KMS-11 (cell line): ENCODE measurements at regions not wholly inside any gene's neighbourhood (a gene's known extent, or its start where the extent isn't known, plus 50 kb on each side); places are given as distances from the start of the nearest gene placed in this dataset.

Experiments
- H2AFZ ChIP-seq: fragments of 200-600 bp; sonication (generic); 2 replicates; pipeline ENCODE4 v1.6.1; 2016; ENCODE audit warnings: antibody characterized with exemption, mixed run types, low read depth
- H3K27ac ChIP-seq: fragments of 200-600 bp; sonication (generic); 2 replicates; pipeline ENCODE4 v1.6.1; 2016; ENCODE audit warnings: mild to moderate bottlenecking, mixed run types
- H3K27me3 ChIP-seq: fragments of 200-600 bp; sonication (generic); 2 replicates; pipeline ENCODE4 v1.6.1; 2017; ENCODE audit warnings: mild to moderate bottlenecking, low read depth, mixed run types, moderate library complexity; ENCODE audit not compliant: insufficient read depth
- H3K36me3 ChIP-seq: fragments of 200-600 bp; sonication (generic); 2 replicates; pipeline ENCODE4 v1.6.1; 2017; ENCODE audit warnings: mild to moderate bottlenecking, mixed run types; ENCODE audit not compliant: insufficient read depth
- H3K4me1 ChIP-seq: fragments of 200-600 bp; sonication (generic); 2 replicates; pipeline ENCODE4 v1.6.1; 2016; ENCODE audit warnings: mild to moderate bottlenecking, low read depth, mixed run types; ENCODE audit not compliant: poor library complexity, severe bottlenecking
- H3K4me2 ChIP-seq: fragments of 200-600 bp; sonication (generic); 2 replicates; pipeline ENCODE4 v1.7.0; 2016; ENCODE audit warnings: mild to moderate bottlenecking, mixed run types
- H3K4me3 ChIP-seq: fragments of 200-600 bp; sonication (generic); IDR thresholded peaks from 2 replicates; pipeline ENCODE4 v1.6.1; 2017; ENCODE audit warnings: low read depth, low read length, mixed read lengths; ENCODE audit not compliant: insufficient read depth
- H3K79me2 ChIP-seq: fragments of 200-600 bp; sonication (generic); 2 replicates; pipeline ENCODE4 v1.6.1; 2016; ENCODE audit warnings: low read depth, mixed run types; ENCODE audit not compliant: insufficient read depth
- H3K9ac ChIP-seq: fragments of 200-600 bp; sonication (generic); 2 replicates; pipeline ENCODE4 v1.6.1; 2016; ENCODE audit warnings: mild to moderate bottlenecking, mixed run types
- H4K20me1 ChIP-seq: fragments of 200-600 bp; sonication (generic); 2 replicates; pipeline ENCODE4 v1.6.1; 2016; ENCODE audit warnings: mild to moderate bottlenecking, mixed run types; ENCODE audit not compliant: insufficient read depth
- CTCF ChIP-seq: fragments of 200-600 bp; sonication (generic); conservative IDR thresholded peaks from 2 replicates; pipeline ENCODE4 v1.6.1; 2017; ENCODE audit warnings: low read depth, mild to moderate bottlenecking, antibody characterized with exemption, low read length, moderate library complexity, mixed read lengths

GRCh38 chrX:13404364-13404763, 84.5 kb upstream of the ATXN3L start:
- Histone ChIP-seq H4K20me1 (no peaks in the 10 kb centered on the region), H3K27ac (no peak overlapping the region), H3K79me2 (no peaks in the 10 kb centered on the region), H2AFZ (no peak overlapping the region), H3K36me3 (no peaks in the 10 kb centered on the region), H3K27me3 (no peaks in the 10 kb centered on the region), H3K4me1 (no peaks in the 10 kb centered on the region), H3K9ac (no peak overlapping the region), H3K4me3 (no peak overlapping the region), H3K4me2 (no peak overlapping the region)
- no peak for TF ChIP-seq CTCF

GRCh38 chrX:13401724-13402123, 81.9 kb upstream of the ATXN3L start:
- Histone ChIP-seq H3K4me2 (no peak overlapping the region), H3K36me3 (no peaks in the 10 kb centered on the region), H4K20me1 (no peaks in the 10 kb centered on the region), H3K27ac (no peak overlapping the region), H3K4me1 (no peaks in the 10 kb centered on the region), H3K79me2 (no peaks in the 10 kb centered on the region), H3K4me3 (no peak overlapping the region), H3K27me3 (no peaks in the 10 kb centered on the region), H3K9ac (no peak overlapping the region), H2AFZ (no peak overlapping the region)
- no peak for TF ChIP-seq CTCF

GRCh38 chrX:13398839-13399238, 79.0 kb upstream of the ATXN3L start:
- TF ChIP-seq CTCF = no peak
- Histone ChIP-seq H3K9ac (no peak overlapping the region), H4K20me1 (no peaks in the 10 kb centered on the region), H3K27me3 (no peaks in the 10 kb centered on the region), H3K4me2 (no peak overlapping the region), H3K4me3 (no peak overlapping the region), H3K36me3 (no peaks in the 10 kb centered on the region), H3K4me1 (no peaks in the 10 kb centered on the region), H3K79me2 (no peaks in the 10 kb centered on the region), H2AFZ (no peak overlapping the region), H3K27ac (no peak overlapping the region)

GRCh38 chrX:13397878-13398818, 78.3 kb upstream of the ATXN3L start:
- no peak overlapping the region for H3K27ac ChIP-seq
- no peak overlapping the region for H2AFZ ChIP-seq
- H3K79me2 ChIP-seq = no peaks in the 10 kb centered on the region
- H3K27me3 ChIP-seq = no peaks in the 10 kb centered on the region
- H3K9ac ChIP-seq = no peak overlapping the region
- H3K4me1 ChIP-seq = no peaks in the 10 kb centered on the region
- no peak overlapping the region for H3K4me2 ChIP-seq
- no peaks in the 10 kb centered on the region for H4K20me1 ChIP-seq
- no peaks in the 10 kb centered on the region for H3K36me3 ChIP-seq
- no peak overlapping the region for H3K4me3 ChIP-seq
- TF ChIP-seq CTCF = no peak
